SKM-1 (cell line): ENCODE measurements at regions not wholly inside any gene's neighbourhood (a gene's known extent, or its start where the extent isn't known, plus 50 kb on each side); places are given as distances from the start of the nearest gene placed in this dataset.
"Not testable (repeated sequence)": the region's sequence is repeated elsewhere in the genome, so short reads cannot be mapped to it uniquely, and the experiment has no call there.

Source experiments
- DNase-seq: peaks from one replicate; lab custom pipeline; 2025; ENCODE audit not compliant: unreplicated experiment; lab: John Stamatoyannopoulos, UW

DNA sequence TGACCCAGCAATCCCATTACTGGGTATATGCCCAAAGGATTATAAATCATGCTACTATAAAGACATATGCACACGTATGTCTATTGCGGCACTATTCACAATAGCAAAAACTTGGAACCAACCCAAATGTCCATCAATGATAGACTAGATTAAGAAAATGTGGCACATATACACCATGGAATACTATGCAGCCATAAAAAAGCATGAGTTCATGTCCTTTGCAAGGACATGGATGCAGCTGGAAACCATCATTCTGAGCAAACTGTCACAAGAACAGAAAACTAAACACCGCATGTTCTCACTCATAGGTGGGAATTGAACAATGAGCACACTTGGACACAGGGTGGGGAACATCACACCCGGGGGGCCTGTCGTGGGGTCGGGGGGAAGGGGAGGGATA lies 80.1 kb upstream of the TMEM170B start:
- DNase-seq, result not testable (repeated sequence)

DNA sequence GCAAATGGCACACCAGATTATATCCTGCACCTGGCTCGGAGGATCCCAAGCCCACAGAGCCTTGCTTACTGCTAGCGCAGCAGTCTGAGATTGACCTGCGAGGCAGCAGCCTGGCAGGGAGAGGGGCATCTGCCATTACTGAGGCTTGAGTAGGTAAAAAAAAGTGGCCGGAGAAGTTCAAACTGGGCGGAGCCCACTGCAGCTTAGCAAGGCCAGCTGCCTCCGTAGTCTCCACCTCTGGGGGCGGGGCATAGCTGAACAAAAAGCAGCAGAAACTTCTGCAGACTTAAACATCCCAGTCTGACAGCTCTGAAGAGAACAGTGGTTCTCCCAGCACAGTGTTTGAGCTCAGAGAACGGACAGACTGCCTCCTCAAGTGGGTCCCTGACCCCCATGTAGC lies 85.4 kb upstream of the TMEM170B start:
- not testable (repeated sequence) for DNase-seq

DNA sequence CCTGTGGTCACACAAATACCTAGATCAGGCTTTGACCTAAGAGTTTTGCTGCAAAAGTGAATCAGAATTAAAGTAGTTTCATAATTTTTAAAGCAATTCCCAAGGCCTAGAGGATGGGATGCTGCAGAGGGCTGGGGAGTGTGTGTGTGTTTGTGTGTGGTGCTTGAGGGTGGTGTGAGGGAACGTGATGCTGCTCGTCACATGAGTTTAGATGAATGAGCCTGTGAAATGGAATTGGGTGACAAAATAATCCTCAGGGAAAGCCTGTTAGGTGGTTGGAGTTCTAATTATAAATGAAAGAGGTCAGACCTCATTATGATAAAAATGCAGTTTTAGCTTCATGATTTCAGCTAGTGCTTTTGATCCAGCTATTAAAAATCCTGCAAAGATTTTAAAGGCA lies 87.5 kb upstream of the TMEM170B start:
- DNase-seq, result no peak

DNA sequence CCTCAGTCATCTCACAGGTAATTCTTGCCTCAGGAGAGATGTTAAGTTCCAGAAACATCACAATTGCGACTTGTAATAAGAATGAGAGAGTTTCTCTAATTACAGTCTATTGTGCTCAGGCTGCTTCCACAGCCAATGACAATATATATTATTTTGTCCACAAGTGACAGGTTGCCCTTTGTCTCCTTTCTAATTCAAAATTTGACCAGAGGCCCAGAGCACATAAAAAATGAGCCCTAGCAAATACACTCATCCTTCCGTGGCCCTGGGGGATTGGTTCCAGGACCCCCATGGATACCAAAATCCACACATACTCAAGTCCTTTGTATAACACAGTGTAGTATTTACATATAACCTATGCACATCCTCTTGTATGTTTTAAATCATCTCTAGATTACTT lies 88.1 kb upstream of the TMEM170B start:
- DNase-seq, result no peak

DNA sequence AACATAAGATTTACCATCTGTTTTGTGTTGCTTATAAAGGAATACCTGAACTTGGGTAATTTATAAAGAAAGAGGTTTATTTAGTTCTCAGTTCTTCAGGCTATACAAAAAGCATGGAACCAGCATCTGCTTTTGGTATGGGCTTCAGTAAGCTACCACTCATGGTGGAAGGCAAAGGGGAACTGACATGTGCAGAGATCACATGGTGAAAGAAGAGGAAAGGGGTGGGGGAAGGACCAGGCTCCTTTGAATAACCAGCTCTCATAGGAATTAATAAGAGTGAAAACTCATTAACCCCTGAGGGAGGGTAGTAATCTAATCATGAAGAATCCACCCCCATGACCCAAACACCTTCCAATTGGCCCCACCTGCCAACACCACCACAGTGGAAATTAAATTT lies 89.5 kb upstream of the TMEM170B start:
- DNase-seq, result no peak

DNA sequence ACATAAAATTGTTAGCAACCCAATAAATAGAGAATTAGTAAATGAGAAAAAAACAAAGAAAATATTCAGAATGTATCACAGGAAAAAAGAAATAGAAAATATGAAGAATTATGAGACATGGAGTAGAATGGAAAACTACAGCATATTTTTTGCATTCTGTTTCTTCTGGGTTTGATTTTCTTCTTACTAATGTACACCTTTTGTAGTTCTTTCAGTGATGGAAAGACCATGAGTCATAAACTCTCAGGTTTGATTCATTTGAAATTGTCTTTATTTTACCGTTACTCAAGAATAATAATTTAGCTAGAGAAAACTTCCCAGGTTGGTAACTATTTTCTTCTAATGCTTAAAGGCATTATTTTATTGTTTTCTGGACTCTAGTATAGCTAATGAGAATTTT lies 90.3 kb upstream of the TMEM170B start:
- no peak for DNase-seq

DNA sequence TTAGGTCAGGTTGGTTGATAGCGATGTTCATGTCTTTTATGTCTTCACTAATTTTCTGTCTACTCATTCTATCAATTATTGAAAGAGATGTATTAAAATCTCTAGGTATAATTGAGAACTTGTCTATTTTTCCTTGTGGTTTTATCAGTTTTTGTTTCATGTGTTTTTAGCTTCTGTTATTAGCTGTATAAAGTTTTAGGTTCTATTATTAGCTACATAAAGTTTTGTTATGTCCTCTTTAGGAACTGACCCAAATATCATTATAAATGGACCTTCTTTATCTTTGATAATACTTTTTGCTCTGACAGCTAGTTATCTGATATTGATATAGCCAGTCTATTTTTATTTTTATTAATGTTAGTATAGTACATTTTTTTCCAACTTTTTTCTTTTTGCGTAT lies 92.4 kb upstream of the TMEM170B start:
- no peak for DNase-seq

DNA sequence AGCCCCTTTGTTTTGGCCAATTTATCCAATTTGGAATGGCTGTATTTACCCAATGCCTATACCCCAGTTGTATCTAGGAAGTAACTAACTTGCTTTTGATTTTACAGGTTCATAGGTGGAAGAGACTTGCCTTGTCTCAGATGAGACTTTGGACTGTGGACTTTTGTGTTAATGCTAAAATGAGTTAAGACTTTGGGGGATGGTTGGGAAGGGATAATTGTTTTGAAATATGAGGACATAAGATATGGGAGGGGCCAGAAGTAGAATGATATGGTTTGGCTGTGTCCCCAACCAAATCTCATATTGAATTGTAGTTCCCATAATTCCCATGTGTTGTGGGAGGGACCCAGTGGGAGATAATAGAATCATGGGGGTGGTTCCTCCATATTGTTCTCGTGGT lies 94.4 kb upstream of the TMEM170B start:
- DNase-seq, result not testable (repeated sequence)

DNA sequence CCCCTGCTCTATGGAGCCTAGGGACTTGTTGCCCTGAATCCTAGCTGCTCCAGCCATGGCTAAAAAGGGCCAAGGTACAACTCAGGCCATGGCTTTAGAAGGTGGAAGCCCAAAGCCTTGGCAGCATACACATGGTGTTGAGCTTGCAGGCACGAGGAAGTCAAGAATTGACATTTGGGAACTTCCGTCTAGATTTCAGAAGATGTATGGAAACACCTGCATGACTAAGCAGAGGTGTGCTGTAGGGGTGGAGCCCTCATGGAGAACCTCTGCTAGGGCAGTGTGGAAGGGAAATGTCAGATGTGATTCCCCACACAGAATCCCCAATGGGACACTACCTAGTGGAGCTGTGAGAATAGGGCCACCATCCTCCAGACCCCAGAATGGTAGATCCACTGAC lies 95.1 kb upstream of the TMEM170B start:
- DNase-seq, result no peak

DNA sequence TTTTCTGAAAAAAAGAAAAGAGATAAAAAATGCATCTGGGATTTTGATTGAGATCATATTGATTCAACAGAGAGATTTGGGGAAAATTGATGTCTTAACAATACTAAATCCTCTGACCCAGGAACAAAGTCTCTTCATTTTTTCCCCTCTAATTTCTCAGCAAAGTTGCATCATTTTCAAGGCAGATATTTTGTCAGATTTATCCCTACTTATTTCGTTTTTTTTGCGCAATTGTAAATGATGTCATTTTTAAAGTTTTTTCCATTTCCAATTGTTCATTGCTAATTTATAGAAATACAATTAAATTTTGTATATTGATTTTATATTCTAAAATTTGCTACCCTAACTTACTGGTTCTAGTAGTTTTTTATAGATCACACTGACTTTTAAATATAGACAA lies 97.7 kb upstream of the TMEM170B start:
- no peak for DNase-seq

DNA sequence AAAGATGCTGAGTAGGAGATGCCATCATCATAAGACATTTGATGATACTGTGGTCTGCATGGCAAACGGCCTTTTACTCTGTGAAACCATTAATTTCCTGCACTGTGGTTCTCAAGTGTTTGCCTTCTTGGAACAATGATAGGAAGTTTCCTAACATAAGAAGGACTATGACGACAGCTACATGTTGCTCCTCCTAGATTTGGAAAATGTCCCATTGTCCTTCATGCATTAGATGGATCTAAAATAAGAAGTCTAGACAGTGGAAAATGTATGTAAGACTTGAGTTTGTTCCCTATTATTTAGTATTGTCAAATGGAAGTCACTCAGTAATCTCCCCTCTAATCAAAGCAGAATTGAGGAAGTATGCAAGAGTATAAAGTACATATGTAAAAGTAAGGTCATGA lies 98.5 kb upstream of the TMEM170B start:
- no peak for DNase-seq

DNA sequence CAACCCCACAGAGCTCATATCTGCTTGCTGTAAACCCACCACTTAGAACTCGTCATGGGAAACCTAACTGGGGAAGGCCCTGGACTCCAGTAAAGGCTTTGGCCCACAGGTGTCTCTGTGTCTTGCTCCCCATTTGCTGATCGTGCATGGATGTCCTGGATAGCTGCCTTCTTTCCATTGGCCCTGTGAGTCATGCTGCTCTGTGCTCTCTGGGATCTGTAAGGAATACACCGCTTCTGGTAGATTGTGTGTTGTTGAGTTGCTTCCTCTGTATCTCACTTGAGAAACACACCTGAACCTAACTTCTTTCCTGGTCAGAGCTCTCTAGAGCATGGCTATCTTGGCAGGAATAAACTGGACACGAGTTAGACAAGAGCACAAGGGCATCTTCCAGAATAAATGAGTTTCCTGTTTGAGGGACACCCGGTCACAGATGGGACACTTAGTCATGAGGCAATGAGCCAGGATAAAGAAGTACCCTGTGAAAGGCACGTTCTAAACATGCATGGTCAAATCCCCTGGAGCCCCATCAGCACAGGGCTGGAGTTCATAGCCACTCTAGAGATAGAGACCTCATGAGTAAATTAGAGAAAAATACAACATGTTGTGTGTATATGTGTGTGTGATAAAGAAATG lies 99.6 kb upstream of the TMEM170B start:
- no peak for DNase-seq

DNA sequence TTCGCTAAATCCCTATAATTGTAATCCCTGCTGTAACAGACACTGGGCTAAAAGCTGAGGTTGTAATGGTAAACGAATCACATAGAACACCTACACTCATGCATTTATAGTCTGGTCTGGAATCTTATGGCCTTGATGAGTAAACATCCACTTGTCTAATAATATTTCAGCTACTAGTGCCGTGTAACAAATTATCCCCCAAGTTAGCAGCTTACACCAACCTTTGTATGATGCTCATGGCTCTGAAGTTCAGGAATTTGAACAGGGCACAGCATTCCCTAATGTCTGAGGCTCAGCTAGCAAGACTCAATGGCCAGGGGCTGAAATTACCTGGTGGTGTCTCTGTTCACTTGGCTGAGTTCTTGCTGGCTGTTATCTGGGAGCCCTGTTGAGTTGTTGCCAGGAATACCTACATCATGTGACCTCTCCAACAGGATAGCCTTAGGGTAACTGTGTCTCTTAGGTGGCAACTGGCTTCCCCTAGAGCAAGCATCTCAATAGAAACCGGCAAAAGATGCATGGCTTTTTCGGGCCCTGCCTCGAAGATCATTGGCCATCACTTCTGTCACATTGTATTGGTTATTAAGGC lies 100.9 kb upstream of the TMEM170B start:
- no peak for DNase-seq

DNA sequence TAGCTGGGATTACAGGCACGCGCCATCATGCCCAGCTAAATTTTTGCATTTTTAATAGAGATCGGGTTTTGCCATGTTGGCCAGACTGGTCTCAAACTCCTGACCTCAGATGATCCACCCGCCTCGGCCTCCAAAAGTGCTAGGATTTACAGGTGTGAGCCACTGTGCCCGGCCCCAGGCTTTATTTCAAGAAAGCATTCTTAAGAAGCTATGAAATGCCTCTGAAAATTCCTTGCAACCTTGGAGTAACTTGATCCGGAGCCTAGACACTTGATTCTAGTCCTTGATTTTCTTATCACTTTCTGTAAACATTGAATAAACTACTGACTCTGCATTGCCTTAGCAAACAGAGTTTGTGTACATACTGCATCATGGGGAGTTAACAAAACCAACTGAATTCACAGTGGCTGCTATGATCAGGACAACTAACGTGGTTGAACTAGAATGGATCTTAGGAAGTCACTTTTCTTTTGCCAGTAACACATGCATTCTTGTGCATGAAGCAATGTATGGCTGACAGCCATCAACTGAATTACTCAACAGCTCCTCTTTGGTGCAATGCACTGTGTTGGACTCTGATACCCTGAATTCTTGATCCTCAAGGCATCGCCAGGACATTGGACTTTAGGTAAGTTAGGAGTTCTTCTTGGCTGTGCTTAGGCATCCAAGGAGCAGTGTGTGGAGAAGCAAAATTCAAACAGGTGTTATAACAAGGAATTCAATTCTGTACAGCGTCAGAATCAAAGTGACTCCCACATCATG lies 102.8 kb upstream of the TMEM170B start:
- no peak for DNase-seq

DNA sequence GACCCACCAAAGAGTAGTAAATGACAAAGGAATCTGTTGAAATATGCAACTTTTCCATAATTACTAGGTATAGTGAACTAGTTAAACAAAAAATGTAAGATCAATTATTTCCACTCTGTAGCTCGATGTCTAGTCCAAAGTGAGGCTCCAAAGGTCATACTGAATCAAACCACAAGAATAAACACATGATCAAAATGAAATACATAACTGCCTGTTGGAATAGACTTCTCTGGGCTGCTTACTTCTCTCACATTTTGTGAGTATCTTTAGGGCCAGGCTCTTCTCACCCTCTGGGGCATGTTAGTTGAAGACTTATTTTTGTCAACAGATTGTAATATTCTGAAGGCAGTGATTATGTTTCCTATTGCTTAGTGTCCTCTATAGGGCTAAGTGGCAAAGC lies 103.7 kb upstream of the TMEM170B start:
- no peak for DNase-seq

DNA sequence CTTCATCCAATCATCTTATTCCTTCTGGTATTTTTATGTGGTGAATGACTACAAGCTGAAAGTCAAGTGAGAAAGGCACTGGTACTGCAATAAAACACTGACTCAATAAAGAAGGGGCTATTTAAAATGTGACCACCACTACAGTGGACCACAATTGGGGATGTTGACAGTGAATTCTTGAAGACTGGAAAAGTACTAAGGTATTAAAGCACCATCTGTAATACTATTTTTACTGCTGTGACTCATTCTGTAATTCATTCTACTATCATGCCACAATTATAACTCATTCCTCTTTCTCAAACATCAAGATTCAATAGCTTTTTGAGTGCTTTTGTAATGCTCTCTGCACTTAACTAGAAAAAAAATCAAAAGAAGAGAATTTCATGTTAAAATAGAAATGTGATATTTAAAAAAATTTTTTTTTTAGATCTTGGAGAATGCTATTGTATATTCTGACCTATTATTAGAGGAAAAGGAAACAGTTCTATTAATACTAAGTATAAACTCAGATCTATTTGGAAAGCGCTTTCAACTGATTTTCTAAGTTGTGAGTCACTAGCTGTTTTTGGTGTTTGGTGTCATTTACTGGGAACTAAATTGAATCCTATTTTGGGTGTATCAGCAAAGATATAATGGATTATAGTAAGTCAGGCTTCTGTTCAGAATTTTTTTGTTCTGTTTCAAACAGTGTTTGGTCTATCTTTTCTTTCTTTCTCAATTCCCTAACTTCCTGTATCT lies 104.7 kb upstream of the TMEM170B start:
- no peak for DNase-seq

DNA sequence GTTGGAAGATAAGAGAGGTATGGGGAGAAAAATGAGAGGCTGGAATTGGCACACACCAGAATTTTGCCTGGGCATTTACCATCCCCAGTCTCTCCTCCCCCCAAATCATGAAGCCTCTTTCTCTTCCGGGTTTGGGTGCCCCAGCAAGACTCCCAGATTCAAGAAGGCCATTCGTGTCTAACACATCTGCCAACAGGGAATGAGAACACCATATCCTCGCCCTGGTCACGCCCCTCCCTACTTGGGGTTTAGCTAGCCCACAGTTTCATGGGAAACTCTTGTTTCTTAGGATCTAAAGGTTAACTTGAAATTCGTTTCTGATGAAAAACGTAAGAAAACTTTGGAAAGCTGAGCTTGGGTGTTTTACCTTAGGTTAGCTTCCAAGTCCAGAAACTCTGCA lies 105.5 kb upstream of the TMEM170B start:
- DNase-seq, result no peak

DNA sequence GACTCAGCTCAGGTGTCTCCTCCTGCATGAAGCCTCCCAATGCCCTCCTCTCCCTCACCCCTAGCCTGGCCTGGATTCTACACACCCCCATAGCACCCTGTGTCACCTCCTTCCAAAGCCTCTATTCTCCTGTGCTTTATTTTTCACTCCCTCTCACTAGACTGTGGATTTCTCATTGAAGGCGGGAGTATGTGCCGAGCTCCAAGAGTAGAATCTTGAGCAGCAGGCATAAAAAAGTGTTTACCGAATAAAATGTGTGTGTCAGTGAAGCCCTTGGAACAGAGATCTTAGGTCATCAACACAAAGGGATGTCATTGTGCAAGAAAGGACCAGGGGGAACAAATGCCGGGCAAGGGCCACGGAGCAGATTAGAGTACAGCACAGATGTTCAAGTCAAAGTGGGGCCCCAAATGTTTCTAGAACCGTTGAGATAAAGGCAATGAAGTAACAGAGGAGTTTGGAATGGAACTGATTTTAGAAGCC lies 106.1 kb upstream of the TMEM170B start:
- no peak for DNase-seq

DNA sequence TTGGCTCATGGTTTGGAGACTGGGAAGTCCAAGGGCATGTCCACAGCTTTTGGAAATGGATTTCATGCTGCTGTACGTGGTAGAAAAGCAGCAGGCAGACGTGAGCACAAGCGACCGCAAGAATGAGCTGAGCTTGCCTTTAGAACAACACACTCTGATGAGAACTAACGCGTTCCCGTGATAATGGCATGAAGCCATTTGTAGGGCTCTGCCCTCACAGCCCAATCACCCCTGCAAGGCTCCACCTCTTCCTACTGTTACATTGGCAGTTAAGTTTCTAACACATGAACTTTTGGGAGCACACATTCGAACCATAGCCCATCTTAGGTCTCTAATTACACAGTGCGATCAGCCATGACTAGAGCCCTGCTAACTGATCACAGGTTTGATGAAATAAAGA lies 107.5 kb upstream of the TMEM170B start:
- no peak for DNase-seq

DNA sequence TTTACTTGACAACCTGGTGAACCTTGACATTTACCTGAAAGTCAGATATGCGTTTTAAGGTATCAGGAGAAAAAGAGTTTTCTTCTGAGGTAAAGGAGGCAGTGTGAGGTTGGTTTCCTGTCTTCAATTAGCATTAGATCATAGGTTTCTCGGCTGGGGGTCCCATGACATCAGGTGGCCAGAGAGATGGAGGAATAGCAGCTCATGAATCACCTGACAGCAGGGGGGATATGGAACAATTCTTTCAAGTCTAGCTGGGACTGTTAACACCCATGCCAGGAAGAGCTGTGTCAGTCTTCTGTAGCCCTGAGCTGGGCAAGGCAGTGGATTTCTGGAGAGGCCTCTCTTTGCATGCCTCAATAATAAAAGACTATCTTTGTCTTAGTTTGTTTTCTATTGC lies 108.0 kb upstream of the TMEM170B start:
- no peak for DNase-seq

DNA sequence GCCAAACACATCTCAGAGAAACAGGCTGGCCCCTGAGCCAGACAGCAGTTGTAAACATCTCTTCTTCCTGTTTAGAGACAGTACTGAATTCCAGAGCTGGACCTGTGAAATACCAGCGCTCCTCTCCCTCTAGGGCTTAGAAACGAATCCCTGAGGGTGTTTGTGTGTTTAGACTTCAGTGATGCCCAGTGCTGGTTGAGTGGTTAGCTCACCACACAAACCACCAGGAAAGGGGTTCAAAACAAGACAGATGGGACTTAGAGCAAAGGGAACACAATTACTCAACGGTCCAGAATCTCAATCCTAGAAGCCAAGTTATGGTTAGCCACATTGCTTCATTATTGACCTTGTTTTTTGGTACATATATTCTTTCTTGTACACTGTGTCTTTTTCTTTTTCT lies 108.7 kb upstream of the TMEM170B start:
- no peak for DNase-seq

DNA sequence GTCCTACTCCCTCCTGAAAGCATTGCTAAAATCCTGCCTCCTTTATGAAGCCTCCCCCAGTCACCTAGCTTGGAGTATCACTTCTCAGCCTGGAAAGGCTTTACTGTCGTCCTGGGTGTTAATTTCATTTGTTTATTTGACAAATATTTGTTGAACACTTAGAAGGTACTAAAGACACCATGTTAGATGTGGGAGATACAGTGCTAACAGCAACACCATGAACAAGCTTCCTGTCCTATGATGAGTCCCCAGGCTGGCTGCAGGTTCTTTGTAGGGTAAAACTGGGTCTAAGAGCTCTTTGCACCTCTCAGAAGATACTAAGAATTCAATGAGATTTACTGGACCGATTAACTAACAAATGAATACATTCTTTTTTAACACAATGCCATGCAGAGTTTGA lies 109.2 kb upstream of the TMEM170B start:
- no peak for DNase-seq
